Type B pancreatic cell (in vitro differentiated cells): ENCODE measurements at regions not wholly inside any gene's neighbourhood (a gene's known extent, or its start where the extent isn't known, plus 50 kb on each side); places are given as distances from the start of the nearest gene placed in this dataset.
"Not testable (repeated sequence)": the region's sequence is repeated elsewhere in the genome, so short reads cannot be mapped to it uniquely, and the experiment has no call there.

Experiments
- DNase-seq: peaks from one replicate; pipeline ENCODE4 v3.0.0; 2021; ENCODE audit warnings: mixed read lengths; ENCODE audit not compliant: unreplicated experiment; ENCODE audit errors: extremely low spot score
- H3K27ac Mint-ChIP-seq: 2 replicates; pipeline ENCODE4 v1.8.0; 2021; ENCODE audit warnings: mild to moderate bottlenecking, mixed read lengths
- H3K27me3 Mint-ChIP-seq: 2 replicates; pipeline ENCODE4 v1.8.0; 2021; ENCODE audit warnings: mixed read lengths
- H3K36me3 Mint-ChIP-seq: 2 replicates; pipeline ENCODE4 v1.8.0; 2021; ENCODE audit warnings: mixed read lengths
- H3K4me1 Mint-ChIP-seq: one replicate; pipeline ENCODE4 v1.8.0; 2021; ENCODE audit warnings: mixed read lengths; ENCODE audit not compliant: unreplicated experiment
- H3K4me3 Mint-ChIP-seq: 2 replicates; pipeline ENCODE4 v1.8.0; 2021; ENCODE audit warnings: mild to moderate bottlenecking, mixed read lengths
- H3K9me3 Mint-ChIP-seq: 2 replicates; pipeline ENCODE4 v1.8.0; 2021; ENCODE audit warnings: mixed read lengths
- TF ChIP-seq, protein P1 (sequence below): fragments of 200-600 bp; sonication (generic); conservative IDR thresholded peaks from 2 replicates; pipeline ENCODE4 v1.5.0; 2021; ENCODE audit warnings: antibody characterized with exemption, mild to moderate bottlenecking

GRCh38 chr19:30842926-30843325 is 470.7 kb downstream of the ZNF536 start:
- no peaks in the 10 kb centered on the region for H3K9me3 Mint-ChIP-seq
- peaks cover 3% of the 10 kb centered on the region for H3K27me3 Mint-ChIP-seq
- H3K4me3 Mint-ChIP-seq: no peak overlapping the region
- DNase-seq: no peak
- TF ChIP-seq, protein P1, sequence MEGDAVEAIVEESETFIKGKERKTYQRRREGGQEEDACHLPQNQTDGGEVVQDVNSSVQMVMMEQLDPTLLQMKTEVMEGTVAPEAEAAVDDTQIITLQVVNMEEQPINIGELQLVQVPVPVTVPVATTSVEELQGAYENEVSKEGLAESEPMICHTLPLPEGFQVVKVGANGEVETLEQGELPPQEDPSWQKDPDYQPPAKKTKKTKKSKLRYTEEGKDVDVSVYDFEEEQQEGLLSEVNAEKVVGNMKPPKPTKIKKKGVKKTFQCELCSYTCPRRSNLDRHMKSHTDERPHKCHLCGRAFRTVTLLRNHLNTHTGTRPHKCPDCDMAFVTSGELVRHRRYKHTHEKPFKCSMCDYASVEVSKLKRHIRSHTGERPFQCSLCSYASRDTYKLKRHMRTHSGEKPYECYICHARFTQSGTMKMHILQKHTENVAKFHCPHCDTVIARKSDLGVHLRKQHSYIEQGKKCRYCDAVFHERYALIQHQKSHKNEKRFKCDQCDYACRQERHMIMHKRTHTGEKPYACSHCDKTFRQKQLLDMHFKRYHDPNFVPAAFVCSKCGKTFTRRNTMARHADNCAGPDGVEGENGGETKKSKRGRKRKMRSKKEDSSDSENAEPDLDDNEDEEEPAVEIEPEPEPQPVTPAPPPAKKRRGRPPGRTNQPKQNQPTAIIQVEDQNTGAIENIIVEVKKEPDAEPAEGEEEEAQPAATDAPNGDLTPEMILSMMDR: no peak
- H3K27ac Mint-ChIP-seq: no peak overlapping the region
- no peaks in the 10 kb centered on the region for H3K4me1 Mint-ChIP-seq
- H3K36me3 Mint-ChIP-seq: no peaks in the 10 kb centered on the region

DNA sequence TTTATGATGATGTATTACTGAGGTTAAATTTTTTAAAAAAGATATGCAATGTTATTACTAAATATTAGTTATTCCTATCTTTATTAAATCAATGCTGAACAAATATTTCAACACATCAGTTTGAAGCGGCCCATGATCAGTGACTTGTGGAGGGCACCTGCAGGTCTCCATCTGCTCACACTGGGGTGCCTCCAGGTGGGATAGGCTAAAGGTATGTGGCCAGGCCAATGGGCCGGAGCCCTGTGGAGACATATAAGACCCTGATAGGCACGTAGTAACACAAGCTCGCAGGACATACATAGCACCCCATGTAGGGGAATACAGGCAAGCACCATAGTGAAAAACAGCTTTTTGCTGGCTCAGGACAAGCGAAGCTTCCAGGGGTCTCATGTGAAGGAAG is 469.8 kb downstream of the ZNF536 start:
- Mint-ChIP-seq H3K27ac (no peak overlapping the region), H3K27me3 (peaks cover 3% of the 10 kb centered on the region), H3K4me3 (no peak overlapping the region), H3K9me3 (no peaks in the 10 kb centered on the region), H3K36me3 (no peaks in the 10 kb centered on the region), H3K4me1 (no peaks in the 10 kb centered on the region)
- DNase-seq: no peak
- TF ChIP-seq, protein P1: no peak

GRCh38 chr19:30830875-30831274 is 458.7 kb downstream of the ZNF536 start:
- H3K27me3 Mint-ChIP-seq: peaks cover 3% of the 10 kb centered on the region
- no peak overlapping the region for H3K27ac Mint-ChIP-seq
- no peak for DNase-seq
- no peak overlapping the region for H3K4me3 Mint-ChIP-seq
- no peaks in the 10 kb centered on the region for H3K36me3 Mint-ChIP-seq
- no peaks in the 10 kb centered on the region for H3K9me3 Mint-ChIP-seq
- TF ChIP-seq, protein P1: no peak
- no peaks in the 10 kb centered on the region for H3K4me1 Mint-ChIP-seq

DNA sequence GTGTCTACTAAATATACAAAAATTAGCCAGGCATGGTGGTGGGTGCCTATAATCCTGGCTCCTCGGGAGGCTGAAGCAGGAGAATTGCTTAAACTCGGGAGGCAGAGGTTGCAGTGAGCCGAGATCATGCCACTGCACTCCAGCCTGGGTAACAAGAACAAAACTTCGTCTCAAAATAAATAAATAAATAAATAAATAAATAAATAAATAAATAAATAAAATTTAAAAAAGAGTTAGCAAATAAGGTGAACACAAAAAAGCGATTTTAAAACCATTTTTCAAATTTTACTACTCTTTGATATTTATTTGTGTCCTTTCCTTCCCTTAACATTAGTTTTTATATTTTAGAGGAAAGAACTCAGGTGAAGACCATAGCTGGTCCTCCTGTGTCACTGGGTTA is 453.3 kb downstream of the ZNF536 start:
- DNase-seq, H3K27me3 Mint-ChIP-seq, H3K36me3 Mint-ChIP-seq, H3K4me1 Mint-ChIP-seq, H3K27ac Mint-ChIP-seq, H3K9me3 Mint-ChIP-seq, H3K4me3 Mint-ChIP-seq: not testable (repeated sequence)

DNA sequence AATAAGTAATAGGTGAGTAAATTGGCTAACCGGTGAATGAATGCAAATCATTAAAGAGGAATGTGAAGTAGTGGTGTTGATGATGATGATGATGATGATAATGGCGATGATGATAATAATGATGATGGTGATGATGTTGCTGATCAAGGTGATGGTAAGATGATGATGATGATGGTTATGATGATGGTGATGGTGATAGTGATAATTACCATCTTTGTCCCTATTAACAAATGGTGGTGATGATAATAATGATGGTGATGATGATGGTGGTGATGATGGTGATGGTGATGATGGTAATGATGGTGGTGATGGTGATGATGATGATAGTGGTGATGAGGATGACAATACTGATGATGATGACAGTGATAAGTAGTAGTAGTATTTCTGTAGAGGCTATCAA is 452.6 kb downstream of the ZNF536 start:
- no peak for DNase-seq
- H3K27ac Mint-ChIP-seq: no peak overlapping the region
- H3K4me1 Mint-ChIP-seq: no peaks in the 10 kb centered on the region
- peaks cover 5% of the 10 kb centered on the region for H3K27me3 Mint-ChIP-seq
- H3K9me3 Mint-ChIP-seq: peaks cover 4% of the 10 kb centered on the region
- TF ChIP-seq, protein P1: no peak
- H3K4me3 Mint-ChIP-seq: no peak overlapping the region
- H3K36me3 Mint-ChIP-seq: no peaks in the 10 kb centered on the region

DNA sequence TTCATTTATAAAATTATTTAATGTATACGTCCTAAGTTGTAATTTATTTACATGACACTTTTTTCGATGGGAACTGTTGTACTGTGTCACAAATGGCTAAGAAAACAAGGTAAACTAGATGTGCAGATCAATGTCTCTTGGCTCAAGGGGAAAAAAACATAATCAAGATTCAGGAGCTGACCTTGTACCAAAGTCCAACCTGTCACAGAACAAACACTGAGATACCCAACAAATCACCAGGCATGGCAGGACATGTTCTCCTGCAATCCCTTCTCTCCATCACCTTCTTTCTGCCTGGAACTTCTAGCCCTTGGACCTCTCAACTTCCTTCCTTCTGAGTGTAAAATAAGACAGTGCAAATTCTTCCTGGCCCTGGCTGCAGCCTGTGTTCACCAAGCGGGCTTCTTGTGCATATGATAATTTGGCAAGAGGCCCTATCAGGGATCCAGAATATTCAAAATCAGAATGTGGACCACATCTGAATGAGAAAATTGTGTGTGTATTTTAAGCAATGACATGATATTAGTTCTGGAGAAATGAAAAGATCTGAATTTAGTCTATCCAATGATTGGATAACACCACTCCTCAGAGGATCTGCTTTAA is 445.9 kb downstream of the ZNF536 start:
- H3K27ac Mint-ChIP-seq: no peak overlapping the region

More for the DNA sequence above, 445.9 kb downstream of the ZNF536 start:
- TF ChIP-seq, protein P1: no peak
- Mint-ChIP-seq H3K9me3 (peaks cover 5% of the 10 kb centered on the region), H3K4me1 (peaks cover 3% of the 10 kb centered on the region), H3K4me3 (no peak overlapping the region), H3K36me3 (no peaks in the 10 kb centered on the region), H3K27me3 (peaks cover 27% of the 10 kb centered on the region)
- DNase-seq: no peak
